A673 (cell line): ENCODE measurements at regions not wholly inside any gene's neighbourhood (a gene's known extent, or its start where the extent isn't known, plus 50 kb on each side); places are given as distances from the start of the nearest gene placed in this dataset.

Experiments
- CTCF ChIP-seq: fragments of 300-800, 200-600 bp; sonication (generic); conservative IDR thresholded peaks from 2 replicates; pipeline ENCODE4 v1.5.1; 2017; ENCODE audit warnings: low read depth, mild to moderate bottlenecking, antibody characterized with exemption, low read length, moderate library complexity, mixed read lengths
- EZH2 ChIP-seq: fragments of 200-600 bp; sonication (generic); IDR thresholded peaks from 2 replicates; pipeline ENCODE4 v1.6.1; 2017; ENCODE audit warnings: borderline replicate concordance, low read depth, mild to moderate bottlenecking, mixed read lengths, antibody characterized with exemption, low read length; ENCODE audit not compliant: poor library complexity, severe bottlenecking

- TF ChIP-seq CTCF (no peak), EZH2 (no peak)
These were observed 68.1 kb upstream of the FAM9C start for GRCh38 chrX:13112499-13112898.
